ENCODE measurements at regions not wholly inside any gene's neighbourhood (a gene's known extent, or its start where the extent isn't known, plus 50 kb on each side); places are given as distances from the start of the nearest gene placed in this dataset.

DNA sequence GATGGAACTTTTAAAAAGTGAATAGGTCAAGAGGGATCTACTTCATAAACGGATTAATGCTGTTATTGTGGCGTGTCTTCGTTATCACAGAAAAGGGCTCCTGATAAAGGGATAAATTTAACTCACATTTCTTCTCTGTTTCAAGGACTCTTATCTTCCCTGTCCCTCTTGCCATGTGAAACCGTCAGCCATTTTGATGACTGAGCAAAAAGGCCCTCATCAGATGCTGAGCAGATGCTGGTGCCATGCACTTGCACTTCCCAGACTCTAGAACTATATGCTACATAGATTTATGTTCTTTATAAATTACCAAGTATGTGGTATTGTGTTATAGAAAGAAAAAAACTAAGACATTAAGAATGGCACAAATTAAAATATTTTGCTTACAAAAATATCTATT, 1011.8 kb upstream of the GBE1 start:
- no peak for TF ChIP-seq EZH2 (IDR thresholded peaks at IDR 0.05; ENCODE audit: insufficient read depth, poor library complexity, severe bottlenecking)
- no peak for TF ChIP-seq EZH2phosphoT487 (IDR thresholded peaks at IDR 0.05; ENCODE audit: insufficient read depth, low read depth)
- Histone ChIP-seq H3K36me3 (ENCODE audit: low read depth) (no peaks in the 10 kb centered on the region), H3K9me2 (ENCODE audit: insufficient read depth) (no peaks in the 10 kb centered on the region), H3K9me3 (ENCODE audit: low read depth) (no peaks in the 10 kb centered on the region), H3K4me2 (ENCODE audit: unreplicated experiment) (no peak overlapping the region), H3F3A (ENCODE audit: insufficient read depth) (no peaks in the 10 kb centered on the region), H2AFZ (no peak overlapping the region), H4K20me1 (ENCODE audit: insufficient read depth) (no peaks in the 10 kb centered on the region), H3K27me3 (replicated peaks; ENCODE audit: insufficient read depth) (no peaks in the 10 kb centered on the region), H3K27ac (no peak overlapping the region), H3K4me1 (ENCODE audit: insufficient read depth) (no peaks in the 10 kb centered on the region), H3K9ac (no peak overlapping the region), H3K4me3 (no peak overlapping the region), H3K79me2 (ENCODE audit: insufficient read depth) (no peaks in the 10 kb centered on the region)
- no peak for DNase-seq
- in situ Hi-C loops (cut with MboI) = no loop called here
- 10 to 17% methylated on average over 4 of the region's 4 CpGs for WGBS, 2 experiments (ENCODE audit: low coverage in 1 of 2, low lambda C conversion rate in 2 of 2, missing lambda C conversion rate in 2 of 2)

DNA sequence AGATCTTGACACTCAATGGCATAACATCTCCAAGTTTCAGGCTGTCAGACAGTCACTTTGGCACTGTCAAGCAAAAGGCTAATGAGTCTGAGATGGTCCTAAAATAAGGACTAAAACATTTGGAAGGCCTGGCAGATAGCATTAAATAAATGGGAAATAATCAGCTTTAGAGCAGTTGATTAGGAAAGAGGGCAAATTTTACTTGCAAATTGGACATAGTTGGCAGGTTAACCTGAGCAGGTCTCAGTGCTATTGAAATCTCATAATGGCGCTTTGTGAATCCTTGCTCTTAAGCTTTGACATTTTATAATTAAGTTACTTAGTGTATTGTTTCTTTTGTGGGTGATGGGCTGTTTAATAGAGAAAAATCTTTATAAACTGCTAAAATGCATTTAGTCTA, 1003.1 kb upstream of the GBE1 start:
- TF ChIP-seq EZH2phosphoT487 (IDR thresholded peaks at IDR 0.05; ENCODE audit: insufficient read depth, low read depth) = no peak
- no peaks in the 10 kb centered on the region for H3K36me3 ChIP-seq (ENCODE audit: low read depth)
- H3K9me2 ChIP-seq (ENCODE audit: insufficient read depth) = no peaks in the 10 kb centered on the region
- no peaks in the 10 kb centered on the region for H3K27me3 ChIP-seq (replicated peaks; ENCODE audit: insufficient read depth)
- H3K4me1 ChIP-seq (ENCODE audit: insufficient read depth) = no peaks in the 10 kb centered on the region
- H3K27ac ChIP-seq = no peak overlapping the region
- H3K79me2 ChIP-seq (ENCODE audit: insufficient read depth) = no peaks in the 10 kb centered on the region
- no peak overlapping the region for H3K4me3 ChIP-seq
- no peaks in the 10 kb centered on the region for H3K9me3 ChIP-seq (ENCODE audit: low read depth)
- H4K20me1 ChIP-seq (ENCODE audit: insufficient read depth) = no peaks in the 10 kb centered on the region
- in situ Hi-C loops (cut with MboI) = no loop called here
- H2AFZ ChIP-seq = no peak overlapping the region
- 66 to 75% methylated on average over 1 of the region's 1 CpG for WGBS, 2 experiments (ENCODE audit: low coverage in 1 of 2, low lambda C conversion rate in 2 of 2, missing lambda C conversion rate in 2 of 2)
- no peak overlapping the region for H3K9ac ChIP-seq
- H3K4me2 ChIP-seq (ENCODE audit: unreplicated experiment) = no peak overlapping the region
- no peak for DNase-seq
- H3F3A ChIP-seq (ENCODE audit: insufficient read depth) = no peaks in the 10 kb centered on the region

DNA sequence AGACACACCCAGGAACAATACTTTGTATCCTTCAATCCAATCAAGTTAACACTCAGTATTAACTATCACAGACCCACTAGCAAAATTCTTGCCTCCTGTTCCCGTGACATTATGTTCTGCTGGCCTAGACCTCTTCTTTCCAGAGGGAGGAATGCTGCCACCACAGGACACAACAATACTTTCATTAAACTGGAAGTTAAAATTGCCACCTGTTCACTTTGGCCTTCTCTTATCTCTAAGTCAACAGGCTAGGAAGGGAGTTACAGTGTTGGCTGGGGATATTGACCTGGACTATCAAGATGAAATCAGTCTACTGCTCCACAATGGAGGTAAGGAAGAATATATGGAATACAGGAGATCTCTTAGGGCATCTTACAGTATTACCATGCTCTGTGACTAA, 1000.4 kb upstream of the GBE1 start:
- H4K20me1 ChIP-seq (ENCODE audit: insufficient read depth) = no peaks in the 10 kb centered on the region
- H3K27ac ChIP-seq = no peak overlapping the region
- no peak for DNase-seq
- H3K4me2 ChIP-seq (ENCODE audit: unreplicated experiment) = no peak overlapping the region
- in situ Hi-C loops (cut with MboI) = no loop called here
- H3K4me1 ChIP-seq (ENCODE audit: insufficient read depth) = no peaks in the 10 kb centered on the region
- H2AFZ ChIP-seq = no peak overlapping the region
- TF ChIP-seq EZH2phosphoT487 (IDR thresholded peaks at IDR 0.05; ENCODE audit: insufficient read depth, low read depth) = no peak
- TF ChIP-seq EZH2 (IDR thresholded peaks at IDR 0.05; ENCODE audit: insufficient read depth, poor library complexity, severe bottlenecking) = no peak
- no peaks in the 10 kb centered on the region for H3K36me3 ChIP-seq (ENCODE audit: low read depth)
- no peaks in the 10 kb centered on the region for H3K9me2 ChIP-seq (ENCODE audit: insufficient read depth)
- no peaks in the 10 kb centered on the region for H3K79me2 ChIP-seq (ENCODE audit: insufficient read depth)
- WGBS, 2 experiments (ENCODE audit: low coverage in 1 of 2, low lambda C conversion rate in 2 of 2, missing lambda C conversion rate in 2 of 2) = 12 to 24% methylated on average over 1 of the region's 1 CpG
- H3K9ac ChIP-seq = no peak overlapping the region
- H3K27me3 ChIP-seq (replicated peaks; ENCODE audit: insufficient read depth) = no peaks in the 10 kb centered on the region
- H3K9me3 ChIP-seq (ENCODE audit: low read depth) = no peaks in the 10 kb centered on the region
- no peaks in the 10 kb centered on the region for H3F3A ChIP-seq (ENCODE audit: insufficient read depth)
- no peak overlapping the region for H3K4me3 ChIP-seq

DNA sequence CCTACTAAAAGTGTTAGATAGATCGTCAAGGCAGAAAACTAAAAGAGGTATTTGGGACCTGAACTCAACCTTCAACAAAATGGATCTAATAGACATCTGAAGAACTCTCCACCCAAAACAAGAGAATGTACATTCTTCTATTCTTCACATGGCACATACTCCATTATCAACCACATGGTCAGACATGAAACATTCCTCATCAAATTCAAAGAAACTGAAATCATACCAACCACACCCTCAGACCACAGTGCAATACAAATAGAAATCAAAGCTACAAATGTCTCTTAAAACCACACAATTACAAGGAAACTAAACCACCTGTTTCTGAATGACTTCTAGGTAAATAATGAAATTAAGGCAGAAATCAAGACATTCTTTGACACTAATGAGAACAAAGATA, 984.1 kb upstream of the GBE1 start:
- Histone ChIP-seq H3K9me2 (ENCODE audit: insufficient read depth) (no peaks in the 10 kb centered on the region), H3K9ac (no peak overlapping the region), H3K4me3 (no peak overlapping the region), H3F3A (ENCODE audit: insufficient read depth) (no peaks in the 10 kb centered on the region), H4K20me1 (ENCODE audit: insufficient read depth) (no peaks in the 10 kb centered on the region), H3K4me1 (ENCODE audit: insufficient read depth) (no peaks in the 10 kb centered on the region), H3K9me3 (ENCODE audit: low read depth) (no peaks in the 10 kb centered on the region), H3K27me3 (replicated peaks; ENCODE audit: insufficient read depth) (no peaks in the 10 kb centered on the region), H3K27ac (no peak overlapping the region), H2AFZ (no peak overlapping the region), H3K79me2 (ENCODE audit: insufficient read depth) (no peaks in the 10 kb centered on the region), H3K36me3 (ENCODE audit: low read depth) (no peaks in the 10 kb centered on the region), H3K4me2 (ENCODE audit: unreplicated experiment) (no peak overlapping the region)
- 7 to 17% methylated on average over 1 of the region's 1 CpG for WGBS, 2 experiments (ENCODE audit: low coverage in 1 of 2, low lambda C conversion rate in 2 of 2, missing lambda C conversion rate in 2 of 2)
- in situ Hi-C loops (cut with MboI) = no loop called here
- TF ChIP-seq EZH2 (IDR thresholded peaks at IDR 0.05; ENCODE audit: insufficient read depth, poor library complexity, severe bottlenecking) = no peak
- no peak for TF ChIP-seq EZH2phosphoT487 (IDR thresholded peaks at IDR 0.05; ENCODE audit: insufficient read depth, low read depth)
- DNase-seq = no peak

DNA sequence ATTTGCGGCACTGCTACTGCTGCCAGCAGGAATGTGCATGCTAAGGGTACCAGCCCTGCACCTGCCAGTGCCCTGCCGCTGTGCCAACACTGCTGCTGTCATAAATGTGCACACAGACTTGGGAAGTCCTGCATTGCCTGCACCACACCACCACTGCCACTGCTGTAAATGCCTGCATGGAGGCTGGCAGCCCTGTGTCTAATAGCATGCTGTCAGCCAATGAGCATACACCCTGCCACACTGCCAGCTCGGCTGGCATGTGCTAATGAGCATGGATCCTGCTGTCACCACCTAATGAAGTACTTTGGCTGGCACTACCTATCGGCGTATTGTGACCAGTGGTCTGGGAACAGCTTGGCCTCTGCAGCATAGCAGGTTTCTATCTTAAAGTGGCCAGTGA, 981.8 kb upstream of the GBE1 start:
- Histone ChIP-seq H3K4me3 (no peak overlapping the region), H3K36me3 (ENCODE audit: low read depth) (no peaks in the 10 kb centered on the region; the same call in 1 of the 2 replicates), H3K9me3 (ENCODE audit: low read depth) (peaks cover under 1% of the 10 kb centered on the region), H3K79me2 (ENCODE audit: insufficient read depth) (no peaks in the 10 kb centered on the region), H3K27me3 (replicated peaks; ENCODE audit: insufficient read depth) (no peaks in the 10 kb centered on the region), H3K27ac (no peak overlapping the region), H3K9ac (no peak overlapping the region), H3F3A (ENCODE audit: insufficient read depth) (no peaks in the 10 kb centered on the region), H3K9me2 (ENCODE audit: insufficient read depth) (no peaks in the 10 kb centered on the region), H3K4me2 (ENCODE audit: unreplicated experiment) (no peak overlapping the region), H4K20me1 (ENCODE audit: insufficient read depth) (no peaks in the 10 kb centered on the region), H2AFZ (no peak overlapping the region), H3K4me1 (ENCODE audit: insufficient read depth) (no peaks in the 10 kb centered on the region)
- in situ Hi-C loops (cut with MboI) = no loop called here
- 49 to 51% methylated on average over 5 of the region's 5 CpGs for WGBS, 2 experiments (ENCODE audit: low coverage in 1 of 2, low lambda C conversion rate in 2 of 2, missing lambda C conversion rate in 2 of 2)
- DNase-seq = no peak
- no peak for TF ChIP-seq EZH2phosphoT487 (IDR thresholded peaks at IDR 0.05; ENCODE audit: insufficient read depth, low read depth)
- no peak for TF ChIP-seq EZH2 (IDR thresholded peaks at IDR 0.05; ENCODE audit: insufficient read depth, poor library complexity, severe bottlenecking)
